Frontal cortex (tissue), 4 donors: ENCODE measurements at regions not wholly inside any gene's neighbourhood (a gene's known extent, or its start where the extent isn't known, plus 50 kb on each side); places are given as distances from the start of the nearest gene placed in this dataset. TPM values are rescaled to one million over a fixed set of nuclear protein-coding genes. Genes with fewer than 3 reads are reported as not detected.

Experiments
- DNase-seq, 2 donors: peaks; one replicate each; pipeline ENCODE4 v3.0.0; 2012; ENCODE audit warnings: low spot score in 2 of 2
- FAIRE-seq: peaks from 2 replicates; lab custom pipeline; 2012; peaks lifted over from hg19 to GRCh38; lab: Jason Lieb, UNC
- small RNA-seq: library from RNA; depleted of rRNA; stranded (forward); fragments of <200 nt; gene quantifications from one replicate; pipeline ENCODE3, GENCODE V24; 2014
- donor health status: control.
- donor health status: control.
- donor health status: control.

DNA sequence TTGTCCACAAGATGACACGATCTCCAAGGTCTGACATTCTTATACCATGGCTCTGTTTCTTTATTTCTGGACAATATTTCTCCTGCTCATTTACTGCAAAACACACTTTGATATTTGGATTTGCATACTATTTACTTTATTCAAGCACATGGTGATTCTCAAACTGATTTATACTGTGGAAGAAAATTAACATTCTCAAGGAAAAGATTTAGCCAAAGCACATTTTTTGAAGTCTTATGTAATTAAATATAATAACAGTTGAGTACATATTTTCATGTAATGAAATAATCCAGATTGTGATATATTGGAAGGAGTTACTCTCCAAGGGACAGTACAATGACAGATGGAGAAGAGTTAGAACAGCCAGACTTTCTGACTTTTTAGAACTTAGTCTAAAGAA is 155.8 kb upstream of the CT83 start:
- FAIRE-seq = no peak
- DNase-seq = no peak

DNA sequence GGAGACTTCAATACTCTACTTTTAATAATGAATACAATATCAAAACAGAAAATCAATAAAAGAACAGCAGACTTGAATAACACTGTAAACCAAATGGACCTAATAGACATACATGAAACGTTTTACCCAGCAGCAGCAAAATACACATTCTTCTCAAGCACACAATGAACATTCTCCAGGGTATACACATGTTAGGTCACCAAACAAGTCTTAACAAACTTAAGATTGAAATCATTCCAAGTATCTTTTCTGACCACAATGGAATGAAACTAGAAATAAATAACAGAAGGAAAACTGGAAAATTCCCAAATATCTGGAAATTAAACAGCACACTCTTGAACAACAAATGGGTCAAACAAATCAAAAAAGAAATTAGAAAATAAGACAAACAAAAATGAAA is 145.0 kb upstream of the CT83 start:
- DNase-seq = no peak
- no peak for FAIRE-seq

DNA sequence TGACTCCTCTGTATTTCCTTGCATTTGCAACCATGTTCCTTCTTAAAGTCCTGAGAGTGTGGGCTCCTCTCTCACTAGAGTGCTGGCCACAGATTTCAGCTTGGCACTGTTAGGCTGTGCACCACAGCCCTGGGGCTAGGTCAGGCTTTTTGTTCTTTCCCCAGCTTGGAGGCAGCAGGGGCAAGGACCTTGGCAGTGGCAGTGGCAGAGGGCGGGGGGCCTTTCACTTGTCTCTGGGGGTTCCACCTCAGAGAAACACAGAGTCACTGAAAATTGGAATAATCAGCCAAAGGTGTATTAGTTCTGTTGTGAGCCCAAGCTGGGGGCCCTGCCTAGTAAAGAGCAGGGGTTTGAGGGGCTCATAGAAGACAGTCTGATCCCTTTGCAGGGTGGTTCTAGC is 142.8 kb upstream of the CT83 start:
- DNase-seq (no peak), FAIRE-seq (no peak)

DNA sequence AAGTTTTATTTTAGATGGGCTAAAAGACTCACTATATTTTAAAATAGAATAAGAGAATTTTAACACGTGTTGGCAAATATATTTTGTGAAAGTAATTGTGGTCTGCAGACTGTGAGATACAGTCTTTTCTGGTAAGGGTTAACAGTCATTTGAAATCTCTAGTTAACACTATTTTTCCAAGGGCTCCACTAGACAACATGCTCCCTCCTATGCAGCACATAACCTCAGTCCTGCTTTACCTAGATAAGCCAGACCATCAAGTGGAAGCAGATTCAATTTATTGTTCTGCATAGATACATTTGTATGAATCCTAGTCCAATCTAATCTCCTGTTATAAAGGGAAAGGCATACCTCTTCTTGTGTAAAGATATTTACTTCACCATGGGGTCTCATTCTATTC is 133.2 kb upstream of the CT83 start:
- FAIRE-seq = no peak
- no peak for DNase-seq

Small RNAs in the stretch of these regions (small RNA-seq; reads per million reads assigned to genes)
- not detected for gene RNU6-1323P
